Activated naive CD4-positive, alpha-beta T cell treated with anti-CD3 and anti-CD28 coated beads, Interleukin-2, amount 10 ng/mL, durations not matched to agents 7 days and 5 days (primary cell): ENCODE measurements at regions not wholly inside any gene's neighbourhood (a gene's known extent, or its start where the extent isn't known, plus 50 kb on each side); places are given as distances from the start of the nearest gene placed in this dataset.
A peak's percentile ranks its signal among the peaks of the same experiment; 100 is the strongest.

Experiments
- CTCF ChIA-PET: fragments of 350-600 bp; sonication (Branson Sonifier 250); formaldehyde crosslinking; loops from one replicate; lab custom pipeline; 2021; ENCODE audit warnings: antibody characterized with exemption; lab: Charles Lee
- DNase-seq: peaks from one replicate; pipeline ENCODE4 v3.0.0-alpha.2; 2020
- H3K27ac Mint-ChIP-seq: one replicate; pipeline ENCODE4 v1.8.0; 2021; ENCODE audit warnings: mild to moderate bottlenecking, moderate library complexity, mixed read lengths
- H3K27me3 Mint-ChIP-seq: one replicate; pipeline ENCODE4 v1.8.0; 2021; ENCODE audit warnings: mild to moderate bottlenecking, mixed read lengths
- H3K36me3 Mint-ChIP-seq: one replicate; pipeline ENCODE4 v1.8.0; 2021; ENCODE audit warnings: mixed read lengths
- H3K4me1 Mint-ChIP-seq: one replicate; pipeline ENCODE4 v1.8.0; 2021; ENCODE audit warnings: mixed read lengths
- H3K4me3 Mint-ChIP-seq: one replicate; pipeline ENCODE4 v1.8.0; 2021; ENCODE audit warnings: mild to moderate bottlenecking, moderate library complexity, mixed read lengths
- H3K9me3 Mint-ChIP-seq: one replicate; pipeline ENCODE4 v1.8.0; 2021; ENCODE audit warnings: mixed read lengths

DNA sequence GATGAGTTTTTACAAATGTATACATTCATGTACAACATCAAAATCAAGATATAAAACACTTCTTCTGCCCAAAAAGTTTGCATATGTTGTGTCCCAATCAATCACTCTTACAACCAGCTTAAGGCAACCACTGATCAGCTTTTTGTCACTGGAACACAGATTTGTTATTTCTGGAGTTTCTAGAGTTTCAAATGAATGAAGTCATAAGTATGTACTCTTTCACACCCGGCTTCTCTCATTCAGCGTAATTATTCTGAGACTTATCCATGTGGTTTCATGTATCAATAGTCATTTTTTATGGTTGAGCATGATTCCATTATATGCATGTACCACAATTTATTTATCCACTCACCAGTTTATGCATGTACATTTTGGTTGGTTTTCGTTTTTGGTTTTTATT lies 53.0 kb upstream of the CORO2B start:
- no peak for DNase-seq
- H3K4me1 Mint-ChIP-seq = peaks cover 22% of the 10 kb centered on the region
- no peaks in the 10 kb centered on the region for H3K36me3 Mint-ChIP-seq
- H3K27me3 Mint-ChIP-seq = peaks cover 44% of the 10 kb centered on the region
- no peak overlapping the region for H3K27ac Mint-ChIP-seq
- no peak overlapping the region for H3K4me3 Mint-ChIP-seq
- H3K9me3 Mint-ChIP-seq = peaks cover 5% of the 10 kb centered on the region
- CTCF ChIA-PET = interaction anchor here (1.1 to 1.7 kb wide), 2 partner anchors 13 to 220 kb away, joined by 6 read pairs; no protein-coding TSS in a partner anchor

DNA sequence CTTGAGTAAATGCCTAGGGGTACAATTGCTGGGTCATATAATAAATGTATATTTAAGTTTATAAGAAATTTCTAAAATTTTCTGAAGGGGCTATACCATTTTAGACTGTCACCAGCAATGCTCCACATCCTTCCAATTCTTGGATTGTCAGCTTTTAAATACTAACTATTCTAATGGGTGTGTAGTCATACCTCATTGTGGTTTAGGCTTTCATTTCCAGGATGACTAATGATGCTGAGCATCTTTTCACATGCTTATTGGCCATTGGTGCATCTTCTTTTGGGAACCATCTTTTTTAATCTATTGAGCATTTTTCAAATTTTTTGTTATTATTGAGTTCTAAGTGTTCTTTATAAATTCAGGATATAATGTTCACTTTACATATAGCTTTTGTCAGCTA lies 52.5 kb upstream of the CORO2B start:
- CTCF ChIA-PET = interaction anchor here (1.1 to 1.4 kb wide), 2 partner anchors 12 to 27 kb away, joined by 3 to 6 read pairs; no protein-coding TSS in a partner anchor
- peaks cover 22% of the 10 kb centered on the region for H3K4me1 Mint-ChIP-seq
- H3K36me3 Mint-ChIP-seq = no peaks in the 10 kb centered on the region
- DNase-seq = no peak
- no peak overlapping the region for H3K4me3 Mint-ChIP-seq
- H3K9me3 Mint-ChIP-seq = peaks cover 7% of the 10 kb centered on the region
- peaks cover 46% of the 10 kb centered on the region for H3K27me3 Mint-ChIP-seq
- no peak overlapping the region for H3K27ac Mint-ChIP-seq

DNA sequence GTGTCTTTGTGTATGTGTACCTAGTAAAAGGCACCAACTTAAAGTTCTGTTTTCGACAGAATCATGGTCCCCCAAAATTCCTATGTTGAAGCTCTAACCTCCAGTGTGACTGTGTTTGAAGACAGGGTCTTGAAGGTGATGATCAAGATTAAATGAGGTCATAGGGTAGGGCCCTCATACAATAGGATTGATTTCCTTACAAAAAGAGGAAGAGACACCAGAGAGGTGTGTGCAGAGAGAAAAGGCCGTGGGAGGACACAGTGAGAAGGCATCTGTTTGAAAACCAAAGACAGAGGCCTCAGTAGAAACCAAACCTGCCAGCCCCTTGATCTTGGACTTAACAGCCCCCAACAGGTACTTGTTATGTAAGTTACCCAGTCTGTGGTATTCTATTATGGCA lies 52.0 kb upstream of the CORO2B start:
- H3K4me1 Mint-ChIP-seq = peaks cover 22% of the 10 kb centered on the region
- no peak overlapping the region for H3K27ac Mint-ChIP-seq
- DNase-seq = no peak
- H3K4me3 Mint-ChIP-seq = no peak overlapping the region
- H3K27me3 Mint-ChIP-seq = peaks cover 45% of the 10 kb centered on the region
- CTCF ChIA-PET = interaction anchor here (1.0 to 1.4 kb wide), 4 partner anchors 12 to 221 kb away, joined by 3 to 7 read pairs (median 4); no protein-coding TSS in a partner anchor
- no peaks in the 10 kb centered on the region for H3K36me3 Mint-ChIP-seq
- H3K9me3 Mint-ChIP-seq = peaks cover 9% of the 10 kb centered on the region

DNA sequence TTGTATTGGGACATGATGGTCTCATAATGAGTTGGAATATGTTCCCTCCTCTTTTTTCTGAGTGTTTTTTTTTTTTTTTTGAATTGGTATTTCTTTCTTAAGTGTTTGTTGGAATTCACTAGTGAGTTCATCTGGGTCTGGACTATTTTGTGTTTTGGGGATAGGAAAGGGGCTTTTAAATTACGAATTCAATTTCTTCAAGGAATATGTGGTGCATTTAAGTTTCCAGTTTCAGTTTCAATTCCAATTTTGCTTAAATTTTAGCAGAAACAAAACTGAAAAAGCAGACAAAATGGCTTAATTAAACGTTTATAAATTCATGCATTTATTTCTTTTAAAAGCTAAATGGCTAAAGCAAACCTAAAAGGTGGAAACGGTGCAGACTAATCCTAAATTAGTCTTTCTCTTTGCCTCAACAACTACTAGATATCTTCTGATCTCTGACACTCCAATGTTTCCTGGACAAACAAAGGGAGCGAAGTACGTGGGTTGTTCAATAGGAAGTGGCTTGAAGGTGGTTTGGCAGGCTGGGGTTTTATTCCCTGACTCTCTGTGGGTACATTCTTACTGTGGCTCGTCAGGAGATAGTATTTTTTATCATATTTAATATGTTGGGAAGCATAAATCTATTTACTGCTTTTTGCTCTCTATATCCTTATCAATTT lies 50.0 kb upstream of the CORO2B start:
- CTCF ChIA-PET = no interaction called here
- no peak overlapping the region for H3K27ac Mint-ChIP-seq
- peaks cover 16% of the 10 kb centered on the region for H3K9me3 Mint-ChIP-seq
- no peak for DNase-seq
- H3K27me3 Mint-ChIP-seq = peaks cover 37% of the 10 kb centered on the region
- peak overlapping the region; percentile 7 for H3K4me3 Mint-ChIP-seq
- H3K36me3 Mint-ChIP-seq = peaks cover 2% of the 10 kb centered on the region
- peaks cover 22% of the 10 kb centered on the region for H3K4me1 Mint-ChIP-seq
